Activated T-cell treated with anti-CD3 and anti-CD28 coated beads for 1 hour (primary cell): ENCODE measurements at regions not wholly inside any gene's neighbourhood (a gene's known extent, or its start where the extent isn't known, plus 50 kb on each side); places are given as distances from the start of the nearest gene placed in this dataset.

Experiments
- DNase-seq: peaks from one replicate; pipeline ENCODE4 v3.0.0-alpha.2; 2020; ENCODE audit warnings: low read depth

DNA sequence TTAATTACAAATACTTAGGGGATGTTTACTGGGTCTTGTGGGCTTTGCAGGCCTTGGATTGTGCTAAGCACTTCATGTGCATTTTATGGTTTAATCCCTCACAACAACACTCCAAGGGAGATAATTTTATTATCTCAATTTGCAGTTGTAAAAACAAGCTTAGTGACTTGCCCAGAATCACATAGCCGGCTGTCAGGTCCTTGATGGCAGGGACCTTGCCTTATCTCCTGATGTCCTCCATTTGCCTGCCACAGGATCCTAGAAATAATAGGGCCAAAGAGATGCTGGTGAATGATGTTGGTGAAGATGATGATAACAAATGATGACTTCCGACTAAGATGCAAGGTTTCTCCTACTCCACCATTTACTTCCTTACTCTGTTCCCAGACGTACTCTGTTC is 385.4 kb downstream of the TMEM135 start:
- DNase-seq = no peak

DNA sequence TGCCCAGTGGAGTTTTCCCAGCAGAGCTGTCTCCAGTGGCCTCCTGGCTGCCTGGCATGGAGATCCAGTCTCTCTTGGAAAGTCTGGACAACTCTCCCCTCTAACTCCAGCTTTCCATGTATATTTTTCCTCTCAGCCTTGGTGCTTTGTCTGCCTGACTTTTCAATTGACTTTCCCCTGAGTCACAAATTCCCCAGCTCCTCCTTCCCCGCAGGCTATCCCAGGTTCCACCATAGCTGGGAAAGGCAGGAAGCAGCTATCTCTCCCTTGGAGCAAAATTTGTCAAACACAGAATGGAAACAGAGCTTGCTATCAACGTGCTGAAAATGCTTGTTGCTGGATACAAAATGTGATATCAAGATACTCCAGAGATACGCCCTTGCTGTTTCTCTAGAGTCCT is 384.8 kb downstream of the TMEM135 start:
- DNase-seq = no peak

DNA sequence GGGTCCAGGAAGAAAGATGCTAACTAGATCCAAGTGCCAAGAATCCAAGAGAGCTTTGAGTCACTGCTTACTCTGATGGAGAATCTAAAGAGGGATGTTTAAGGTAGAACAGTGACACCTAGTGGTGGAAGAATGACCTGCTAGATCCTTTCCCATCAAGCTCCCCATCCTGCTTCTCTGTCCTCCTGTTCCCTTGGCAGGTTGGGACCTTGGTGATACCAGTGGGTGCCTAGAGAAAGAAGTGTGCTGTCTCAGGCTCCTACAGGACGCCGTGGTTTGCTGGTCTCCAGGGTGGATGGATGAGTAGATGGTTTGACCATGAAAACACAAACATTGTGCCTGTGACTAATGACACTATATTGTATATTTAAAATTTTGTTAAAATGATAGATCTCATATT is 383.7 kb downstream of the TMEM135 start:
- DNase-seq = no peak

DNA sequence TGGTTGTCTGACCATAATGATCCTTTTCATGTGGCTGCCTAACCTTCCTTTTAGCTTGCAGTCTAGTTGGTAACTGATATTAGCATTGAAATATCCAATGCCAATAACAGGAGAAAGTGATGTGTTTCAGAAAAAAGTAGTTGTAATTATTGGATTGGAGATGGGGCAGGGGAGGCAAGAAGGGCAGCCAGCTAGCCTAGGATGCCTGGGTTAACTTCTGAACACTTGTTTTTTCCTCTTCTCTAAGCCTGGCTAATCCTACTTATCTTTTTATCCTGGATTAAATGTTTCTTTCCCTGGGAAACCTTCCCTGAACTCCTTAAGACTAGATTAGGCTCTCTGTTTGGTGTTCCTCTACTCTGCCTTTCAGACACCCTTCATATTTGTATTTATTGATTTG is 380.2 kb downstream of the TMEM135 start:
- DNase-seq = no peak

DNA sequence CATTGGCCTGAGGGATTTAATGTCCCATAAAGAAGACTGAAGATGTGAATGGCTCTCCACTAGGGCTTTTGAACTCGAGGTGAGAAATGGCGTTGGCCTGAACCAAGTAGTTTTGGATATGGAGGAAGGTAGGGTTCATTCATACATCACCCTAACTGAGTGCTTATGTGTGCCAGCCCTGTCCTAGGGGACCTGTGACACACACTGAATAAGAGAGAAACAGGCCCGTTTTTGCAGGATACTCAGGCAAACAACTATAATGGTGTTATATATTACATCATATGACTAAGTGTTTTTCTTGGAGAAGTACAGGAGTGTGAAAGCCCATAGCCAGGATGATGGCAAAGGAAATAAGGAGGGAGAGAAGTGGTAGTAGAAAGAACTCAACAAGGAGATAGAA is 368.1 kb downstream of the TMEM135 start:
- no peak for DNase-seq

DNA sequence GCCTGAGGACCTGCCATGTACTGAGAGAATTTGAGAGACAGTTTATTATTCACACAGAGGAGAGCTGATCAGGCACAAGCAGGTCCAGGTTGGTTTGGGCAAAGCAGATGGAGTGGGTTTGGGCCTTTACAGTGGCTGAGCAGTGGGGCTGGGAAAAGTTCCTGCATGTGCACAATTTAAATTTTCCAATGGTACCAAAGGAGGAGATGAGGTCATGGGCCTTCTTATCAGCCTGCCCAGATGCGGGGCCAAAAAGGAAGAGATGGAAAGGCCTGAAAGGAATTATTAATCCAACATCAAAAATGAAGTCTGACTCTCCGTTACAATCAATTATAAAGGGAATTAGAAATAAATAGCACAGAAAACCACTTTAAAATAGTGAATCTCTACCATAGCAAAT is 367.6 kb downstream of the TMEM135 start:
- DNase-seq = no peak

DNA sequence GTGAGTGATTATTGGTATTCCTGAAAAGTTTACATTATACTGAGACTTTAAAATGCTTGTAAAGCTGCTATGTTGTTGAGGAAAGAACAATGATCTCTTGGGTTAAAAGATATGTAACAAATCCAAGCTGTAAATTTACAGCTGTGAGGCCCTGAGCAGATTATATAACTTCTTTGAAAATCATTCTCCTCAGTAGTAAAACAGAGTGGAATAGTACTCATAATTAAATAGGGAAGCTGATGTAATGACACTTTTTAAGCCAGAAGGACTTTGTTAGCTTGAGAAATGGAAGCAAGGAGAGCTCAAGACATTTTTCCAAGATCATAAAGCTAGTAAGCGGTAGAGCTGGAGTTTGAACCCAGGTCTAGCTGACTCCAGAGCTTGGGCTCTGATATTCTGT is 363.9 kb downstream of the TMEM135 start:
- no peak for DNase-seq

DNA sequence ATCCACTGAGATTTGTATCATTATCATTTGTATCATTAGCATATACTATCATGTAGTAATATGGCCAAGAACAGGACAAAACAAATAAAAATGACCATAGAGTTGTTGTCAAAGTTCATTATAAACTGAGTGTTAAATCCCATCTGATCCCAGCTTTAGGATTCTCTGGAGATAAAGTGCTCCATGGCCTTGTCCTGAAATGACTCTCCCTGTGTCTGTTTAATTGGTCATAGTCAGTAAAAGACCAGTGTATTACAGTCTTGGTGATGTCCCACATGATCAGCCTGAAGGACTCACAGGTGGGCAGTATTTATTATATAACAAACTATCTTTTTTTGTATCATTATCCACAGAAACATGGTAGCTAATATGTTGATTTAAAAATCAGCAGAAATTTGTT is 361.6 kb downstream of the TMEM135 start:
- no peak for DNase-seq

DNA sequence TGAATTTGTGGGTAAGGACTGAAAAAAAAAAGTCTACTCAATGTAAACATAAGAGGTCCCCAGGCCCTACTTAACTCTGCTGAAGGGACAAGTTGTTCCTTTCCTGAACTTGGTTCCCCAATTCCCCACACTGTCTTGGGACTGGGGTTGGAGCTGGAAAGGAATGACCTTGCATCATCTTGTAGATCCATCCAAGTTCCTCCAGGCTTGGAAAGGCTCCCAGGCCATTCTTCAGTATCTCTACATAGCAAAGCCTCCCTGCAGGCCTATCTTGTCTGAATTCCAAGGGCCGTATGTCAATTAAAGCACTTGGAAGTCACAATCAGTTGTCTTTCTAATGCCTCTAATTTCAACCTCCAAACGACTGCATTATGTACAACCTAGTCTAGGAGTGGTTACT is 361.2 kb downstream of the TMEM135 start:
- DNase-seq = no peak

DNA sequence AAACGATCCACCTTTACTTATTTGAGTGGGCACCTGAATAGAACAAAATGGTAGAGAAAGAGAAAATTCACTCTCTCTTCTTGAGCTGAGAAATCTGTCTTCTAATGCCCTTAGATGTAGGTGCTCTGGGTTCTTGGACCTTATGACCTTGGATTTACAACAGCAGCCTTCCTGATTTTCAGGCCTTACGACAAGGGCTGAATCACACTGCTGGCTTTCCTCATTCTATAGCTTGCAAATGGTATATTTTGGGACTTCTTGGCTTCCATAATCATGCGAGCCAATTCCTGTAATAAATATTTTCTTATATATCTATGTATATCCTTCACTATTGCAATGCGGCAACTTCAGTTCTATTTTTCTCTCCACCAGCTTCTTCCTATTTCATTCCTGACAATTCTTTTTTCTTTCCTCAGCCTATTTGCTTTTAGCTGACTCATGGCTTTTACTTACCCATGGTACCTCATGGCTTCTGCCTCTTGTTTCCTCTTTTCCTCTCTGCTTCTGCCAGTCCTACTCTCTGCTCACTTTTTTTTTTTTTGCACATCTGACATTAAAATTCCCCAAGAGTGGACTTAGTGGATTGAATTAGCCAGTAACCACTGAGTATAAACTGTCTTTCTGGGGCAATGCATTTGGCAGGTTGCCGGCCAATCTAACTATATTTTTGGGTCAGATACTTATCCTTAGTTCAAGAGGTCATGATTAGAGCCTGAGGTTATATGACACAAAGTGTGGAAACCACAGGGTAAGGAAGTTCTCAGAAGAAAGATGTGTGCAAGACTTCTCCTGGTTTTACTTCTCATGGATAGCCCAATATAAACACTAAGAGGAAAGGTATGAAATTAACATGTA is 359.5 kb downstream of the TMEM135 start:
- DNase-seq = no peak

DNA sequence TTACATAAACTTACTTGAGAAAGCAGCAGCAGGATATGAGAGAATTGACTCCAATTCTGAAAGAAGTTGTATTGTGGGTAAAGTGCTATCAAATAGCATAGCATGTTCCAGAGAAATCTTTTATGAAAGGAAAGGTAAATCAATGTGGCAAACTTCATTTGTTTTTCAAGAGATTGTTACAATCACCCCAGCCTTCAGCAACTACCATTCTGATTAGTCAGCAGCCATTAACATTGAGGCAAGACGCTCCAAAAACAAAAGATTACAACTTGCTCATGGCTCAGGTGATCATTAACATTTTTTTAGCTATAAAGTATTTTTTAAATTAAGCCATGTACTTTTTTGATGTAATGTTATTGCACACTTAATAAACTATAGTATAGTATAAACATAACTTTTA is 357.2 kb downstream of the TMEM135 start:
- DNase-seq = no peak

DNA sequence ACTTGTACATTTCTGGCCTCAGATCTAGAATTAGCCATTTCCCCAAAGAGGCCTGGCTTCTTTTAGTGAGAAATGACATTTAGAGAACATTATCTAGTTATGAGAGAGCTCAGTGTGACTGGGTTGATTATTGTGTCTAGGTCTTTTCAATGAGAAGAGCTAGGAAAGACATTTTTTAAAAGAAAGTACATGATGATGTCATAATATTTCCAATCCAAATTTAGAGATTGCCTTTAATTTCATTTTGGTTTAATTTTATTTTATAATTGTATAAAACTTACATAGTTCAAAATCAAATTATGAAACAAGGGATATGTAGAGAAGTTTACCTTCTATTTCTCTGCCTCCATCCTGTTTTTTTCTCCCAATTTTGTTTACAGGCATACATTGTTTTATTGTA is 354.9 kb downstream of the TMEM135 start:
- no peak for DNase-seq

DNA sequence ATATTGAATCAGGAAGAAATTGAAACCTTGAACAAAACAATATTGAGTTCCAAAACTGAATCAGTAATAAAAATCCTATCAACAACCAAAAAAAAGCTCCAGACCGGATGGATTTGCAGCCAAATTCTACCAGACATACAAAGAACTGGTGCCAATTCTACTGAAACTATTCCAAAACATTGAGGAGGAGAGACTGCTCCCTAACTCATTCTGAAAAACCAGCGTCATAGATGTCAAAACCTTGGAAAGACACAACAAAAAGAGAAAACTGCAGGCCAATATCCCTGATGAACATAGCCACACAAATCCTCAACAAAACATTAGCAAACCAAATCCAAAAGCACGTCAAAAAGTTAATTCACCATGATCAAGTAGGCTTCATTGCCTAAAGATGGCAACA is 353.8 kb downstream of the TMEM135 start:
- DNase-seq = no peak

DNA sequence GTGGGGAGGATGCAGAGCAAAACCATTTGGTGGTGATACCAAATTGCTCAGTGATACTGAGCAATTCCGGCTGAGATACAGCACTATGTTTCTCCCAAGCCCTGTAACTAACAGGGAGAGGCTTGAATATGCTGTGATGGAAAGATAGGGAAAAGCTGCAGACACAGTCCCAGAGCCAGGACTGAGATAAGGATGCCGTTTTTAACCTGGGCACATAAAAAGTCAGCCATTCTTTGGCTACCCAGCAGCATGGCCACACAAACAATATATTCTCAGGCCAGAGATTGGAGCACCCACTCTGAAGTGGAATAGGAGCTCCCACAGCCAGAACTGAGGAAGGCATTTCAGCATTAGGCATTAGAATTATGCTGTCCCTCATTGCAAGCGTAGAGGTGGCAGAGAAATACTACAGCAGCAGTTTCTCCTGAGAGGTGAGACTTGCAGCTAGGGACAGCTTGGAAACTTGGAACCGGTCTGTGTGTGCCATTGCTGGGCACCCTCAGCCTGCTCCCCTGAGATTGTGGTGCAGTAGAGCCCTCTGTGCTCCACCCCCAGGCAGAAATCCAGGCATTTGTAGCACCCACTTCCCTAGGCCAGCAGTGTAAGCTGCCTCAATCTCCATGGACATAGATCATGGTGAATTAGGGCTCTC is 346.5 kb downstream of the TMEM135 start:
- no peak for DNase-seq

DNA sequence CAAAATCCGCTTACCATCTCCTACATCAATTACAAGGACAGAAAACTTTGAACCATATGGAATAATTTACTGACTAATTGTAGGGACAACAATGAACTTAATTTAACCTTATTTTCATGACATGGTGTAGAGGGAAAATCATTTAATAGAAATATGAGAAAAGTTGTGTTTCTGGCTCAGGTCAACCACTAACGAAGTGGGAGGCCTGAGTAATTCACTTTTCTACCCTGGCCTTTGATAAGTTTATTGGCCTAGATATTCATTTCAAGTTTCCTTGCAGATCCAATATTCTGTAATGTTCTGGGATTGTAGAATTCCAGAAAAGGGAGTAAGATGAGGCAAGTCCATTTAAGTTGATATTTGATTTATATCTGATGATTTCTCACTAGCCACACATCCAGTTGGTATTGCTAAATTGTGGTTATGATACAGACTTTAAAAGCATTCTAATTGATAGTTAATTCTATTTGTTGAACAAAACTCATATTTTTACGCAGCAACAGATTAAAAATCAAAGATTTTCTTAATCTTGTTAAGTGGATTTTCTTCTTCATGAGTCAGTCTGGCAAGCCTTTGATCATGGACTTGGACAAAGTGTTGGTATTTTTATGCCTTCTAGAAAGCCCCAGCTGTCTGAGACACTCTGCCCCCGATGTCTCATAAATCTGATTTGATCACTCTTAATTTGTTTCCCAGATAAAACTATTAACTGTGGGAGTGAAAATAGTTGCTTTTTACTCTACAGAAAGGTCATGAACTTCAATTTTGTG is 336.5 kb downstream of the TMEM135 start:
- DNase-seq = no peak
